Neural progenitor cell (in vitro differentiated cells): ENCODE measurements at regions not wholly inside any gene's neighbourhood (a gene's known extent, or its start where the extent isn't known, plus 50 kb on each side); places are given as distances from the start of the nearest gene placed in this dataset.

Experiments used
- DNase-seq: peaks from one replicate; pipeline ENCODE4 v3.0.0-alpha.2; 2016; ENCODE audit warnings: low spot score
- H2AFZ ChIP-seq: fragments of 200-600 bp; sonication (generic); replicated peaks from 2 replicates; pipeline ENCODE4 v1.6.1; 2016; ENCODE audit warnings: antibody characterized with exemption
- H3F3A ChIP-seq: fragments of 200-600 bp; sonication (generic); 2 replicates; pipeline ENCODE4 v1.6.1; 2016; ENCODE audit warnings: antibody characterized with exemption, low read depth
- H3K27ac ChIP-seq: fragments of 200-600 bp; sonication (generic); 2 replicates; pipeline ENCODE4 v1.5.1; 2016; ENCODE audit warnings: mild to moderate bottlenecking
- H3K27me3 ChIP-seq: fragments of 200-600 bp; sonication (generic); 2 replicates; pipeline ENCODE4 v1.6.1; 2016; ENCODE audit warnings: mild to moderate bottlenecking, moderate library complexity
- H3K36me3 ChIP-seq: fragments of 200-600 bp; sonication (generic); 2 replicates; pipeline ENCODE4 v1.5.1; 2016
- H3K4me1 ChIP-seq: fragments of 200-600 bp; sonication (generic); 2 replicates; pipeline ENCODE4 v1.6.1; 2016; ENCODE audit warnings: mixed run types
- H3K4me2 ChIP-seq: fragments of 200-600 bp; sonication (generic); 2 replicates; pipeline ENCODE4 v1.6.1; 2016
- H3K4me3 ChIP-seq: fragments of 200-600 bp; sonication (generic); 2 replicates; pipeline ENCODE4 v1.5.1; 2016
- H3K79me2 ChIP-seq: fragments of 200-600 bp; sonication (generic); 2 replicates; pipeline ENCODE4 v1.6.1; 2016; ENCODE audit warnings: low read depth
- H3K9ac ChIP-seq: fragments of 200-600 bp; sonication (generic); 2 replicates; pipeline ENCODE4 v1.6.1; 2016
- H3K9me3 ChIP-seq: fragments of 200-600 bp; sonication (generic); 2 replicates; pipeline ENCODE4 v1.5.1; 2016; ENCODE audit warnings: low read depth
- H4K20me1 ChIP-seq: fragments of 200-600 bp; sonication (generic); 2 replicates; pipeline ENCODE4 v1.6.1; 2016; ENCODE audit warnings: low read depth
- H3K27ac Mint-ChIP-seq: 3 replicates; pipeline ENCODE4 v1.8.0; 2021; ENCODE audit warnings: mixed read lengths
- H3K27me3 Mint-ChIP-seq: 2 replicates; pipeline ENCODE4 v1.8.0; 2022; ENCODE audit warnings: low read depth, mild to moderate bottlenecking, inconsistent platforms, moderate library complexity, mixed read lengths; ENCODE audit not compliant: insufficient read depth
- H3K36me3 Mint-ChIP-seq: 3 replicates; pipeline ENCODE4 v1.8.0; 2021; ENCODE audit warnings: mixed read lengths
- H3K4me1 Mint-ChIP-seq: 3 replicates; pipeline ENCODE4 v1.8.0; 2021; ENCODE audit warnings: mixed read lengths
- H3K4me3 Mint-ChIP-seq: 3 replicates; pipeline ENCODE4 v1.8.0; 2021; ENCODE audit warnings: mild to moderate bottlenecking, moderate library complexity, mixed read lengths
- H3K9me3 Mint-ChIP-seq: 3 replicates; pipeline ENCODE4 v1.8.0; 2020; ENCODE audit warnings: mixed read lengths
- EZH2 ChIP-seq: fragments of 200-600 bp; sonication (generic); IDR thresholded peaks from 2 replicates; pipeline ENCODE4 v1.6.1; 2017; ENCODE audit warnings: antibody characterized with exemption, mild to moderate bottlenecking, moderate library complexity
- EZH2phosphoT487 ChIP-seq: fragments of 200-600 bp; sonication (generic); IDR thresholded peaks from 2 replicates; pipeline ENCODE4 v1.6.1; 2017; ENCODE audit warnings: antibody characterized with exemption
- TF ChIP-seq, protein P1 (sequence below): fragments of 200-600 bp; sonication (generic); IDR thresholded peaks from 2 replicates; pipeline ENCODE4 v1.5.1; 2017; ENCODE audit warnings: antibody characterized with exemption, mild to moderate bottlenecking

DNA sequence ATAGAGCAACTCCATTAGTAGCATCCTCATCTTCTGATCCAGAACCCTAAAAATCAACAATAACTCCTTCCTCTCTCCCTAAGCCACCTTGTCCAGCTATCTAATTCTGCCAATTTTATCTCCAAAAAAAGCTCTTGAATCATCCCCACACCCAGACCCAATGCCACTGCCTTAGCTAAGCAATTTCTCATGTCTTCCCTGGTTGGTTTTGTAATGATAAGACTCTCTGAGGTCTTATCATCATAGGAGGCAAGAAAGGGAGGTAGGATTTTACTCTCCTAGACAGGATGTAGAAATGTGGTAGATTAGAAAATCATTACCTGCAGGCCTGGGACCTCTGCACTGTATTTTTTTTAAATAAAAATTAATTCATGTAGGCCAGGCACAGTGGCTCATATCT lies 283.5 kb upstream of the NEBL start:
- no peak overlapping the region for H2AFZ ChIP-seq
- H4K20me1 ChIP-seq: no peaks in the 10 kb centered on the region
- no peak overlapping the region for H3K4me2 ChIP-seq
- no peak overlapping the region for H3K9ac ChIP-seq
- H3K4me3 ChIP-seq: no peak overlapping the region
- peaks cover 8% of the 10 kb centered on the region for H3F3A ChIP-seq
- Mint-ChIP-seq H3K9me3 (peaks cover 27% of the 10 kb centered on the region), H3K4me3 (no peak overlapping the region), H3K27ac (peak overlapping the region; percentile 48), H3K27me3 (peaks cover 6% of the 10 kb centered on the region), H3K36me3 (peaks cover 13% of the 10 kb centered on the region), H3K4me1 (peaks cover 48% of the 10 kb centered on the region)
- H3K27ac ChIP-seq: no peak overlapping the region
- no peak for TF ChIP-seq EZH2phosphoT487
- TF ChIP-seq, protein P1, sequence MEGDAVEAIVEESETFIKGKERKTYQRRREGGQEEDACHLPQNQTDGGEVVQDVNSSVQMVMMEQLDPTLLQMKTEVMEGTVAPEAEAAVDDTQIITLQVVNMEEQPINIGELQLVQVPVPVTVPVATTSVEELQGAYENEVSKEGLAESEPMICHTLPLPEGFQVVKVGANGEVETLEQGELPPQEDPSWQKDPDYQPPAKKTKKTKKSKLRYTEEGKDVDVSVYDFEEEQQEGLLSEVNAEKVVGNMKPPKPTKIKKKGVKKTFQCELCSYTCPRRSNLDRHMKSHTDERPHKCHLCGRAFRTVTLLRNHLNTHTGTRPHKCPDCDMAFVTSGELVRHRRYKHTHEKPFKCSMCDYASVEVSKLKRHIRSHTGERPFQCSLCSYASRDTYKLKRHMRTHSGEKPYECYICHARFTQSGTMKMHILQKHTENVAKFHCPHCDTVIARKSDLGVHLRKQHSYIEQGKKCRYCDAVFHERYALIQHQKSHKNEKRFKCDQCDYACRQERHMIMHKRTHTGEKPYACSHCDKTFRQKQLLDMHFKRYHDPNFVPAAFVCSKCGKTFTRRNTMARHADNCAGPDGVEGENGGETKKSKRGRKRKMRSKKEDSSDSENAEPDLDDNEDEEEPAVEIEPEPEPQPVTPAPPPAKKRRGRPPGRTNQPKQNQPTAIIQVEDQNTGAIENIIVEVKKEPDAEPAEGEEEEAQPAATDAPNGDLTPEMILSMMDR: no peak
- TF ChIP-seq EZH2: no peak
- no peak for DNase-seq
- no peaks in the 10 kb centered on the region for H3K79me2 ChIP-seq
- no peaks in the 10 kb centered on the region for H3K9me3 ChIP-seq
- H3K36me3 ChIP-seq: no peaks in the 10 kb centered on the region
- H3K27me3 ChIP-seq: no peaks in the 10 kb centered on the region
- H3K4me1 ChIP-seq: peaks cover 9% of the 10 kb centered on the region

DNA sequence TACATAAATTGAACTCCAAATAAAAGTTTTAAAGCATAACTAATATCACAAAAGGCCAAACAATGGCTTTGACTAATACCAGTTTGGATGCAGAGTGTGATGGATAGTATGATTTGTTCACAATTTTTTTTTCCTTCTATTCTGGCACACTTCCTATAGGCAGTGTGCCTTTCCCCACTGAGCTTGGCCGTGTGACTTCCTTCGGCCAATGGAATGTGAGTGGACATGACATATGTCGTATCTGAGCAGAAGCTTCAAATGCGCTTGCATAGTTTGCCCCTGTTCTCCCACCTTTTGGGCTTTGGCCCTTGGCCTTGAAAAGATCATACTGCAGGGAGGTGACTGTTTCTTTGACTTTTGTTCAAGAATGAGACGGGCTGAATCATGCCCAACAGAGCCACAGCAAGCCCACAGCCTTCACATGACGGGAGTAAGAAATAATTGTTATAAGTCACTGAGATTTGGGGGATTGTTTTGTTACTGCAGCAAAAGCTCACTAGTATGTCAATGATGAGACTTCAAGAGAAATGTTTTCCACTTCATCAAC lies 279.9 kb upstream of the NEBL start:
- H3K36me3 ChIP-seq: no peaks in the 10 kb centered on the region
- Mint-ChIP-seq H3K36me3 (peaks cover 13% of the 10 kb centered on the region), H3K4me3 (no peak overlapping the region), H3K27ac (peak overlapping the region; percentile 85), H3K27me3 (peaks cover 6% of the 10 kb centered on the region), H3K9me3 (peaks cover 27% of the 10 kb centered on the region), H3K4me1 (peaks cover 46% of the 10 kb centered on the region)
- DNase-seq: no peak
- no peak overlapping the region for H3K4me3 ChIP-seq
- H3K4me2 ChIP-seq: no peak overlapping the region
- peaks cover 29% of the 10 kb centered on the region for H3K79me2 ChIP-seq
- no peaks in the 10 kb centered on the region for H3K9me3 ChIP-seq
- H3K4me1 ChIP-seq: peaks cover 23% of the 10 kb centered on the region
- TF ChIP-seq, protein P1: no peak
- TF ChIP-seq EZH2 (no peak), EZH2phosphoT487 (no peak)
- no peaks in the 10 kb centered on the region for H3K27me3 ChIP-seq
- no peak overlapping the region for H2AFZ ChIP-seq
- peaks cover 2% of the 10 kb centered on the region for H4K20me1 ChIP-seq
- H3F3A ChIP-seq: peaks cover 37% of the 10 kb centered on the region
- no peak overlapping the region for H3K27ac ChIP-seq
- H3K9ac ChIP-seq: no peak overlapping the region

DNA sequence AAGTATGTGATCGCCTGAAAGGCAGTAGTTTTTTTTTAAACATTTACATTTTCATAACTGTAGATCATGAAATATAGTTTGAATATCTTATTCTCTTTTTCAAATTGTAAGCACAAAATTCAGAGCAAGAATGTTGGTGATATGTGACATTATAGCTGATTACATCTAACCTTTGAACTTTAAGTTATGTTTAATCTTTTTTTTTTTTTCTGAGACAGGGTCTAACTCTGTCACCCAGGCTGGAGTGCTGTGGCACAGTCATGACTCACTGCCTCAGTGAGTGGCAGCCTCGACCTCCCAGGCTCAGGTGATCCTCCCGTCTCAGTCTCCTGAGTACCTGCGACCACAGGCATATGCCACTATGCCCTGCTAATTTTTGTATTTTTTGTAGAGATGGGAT lies 278.7 kb upstream of the NEBL start:
- H3K79me2 ChIP-seq: peaks cover 38% of the 10 kb centered on the region
- no peak overlapping the region for H3K9ac ChIP-seq
- no peak overlapping the region for H2AFZ ChIP-seq
- peaks cover 50% of the 10 kb centered on the region for H3K4me1 Mint-ChIP-seq
- peaks cover 4% of the 10 kb centered on the region for H4K20me1 ChIP-seq
- TF ChIP-seq, protein P1: no peak
- no peak for TF ChIP-seq EZH2
- no peak for TF ChIP-seq EZH2phosphoT487
- peaks cover 6% of the 10 kb centered on the region for H3K27me3 Mint-ChIP-seq
- peaks cover 22% of the 10 kb centered on the region for H3K9me3 Mint-ChIP-seq
- H3K27me3 ChIP-seq: no peaks in the 10 kb centered on the region
- H3K36me3 Mint-ChIP-seq: peaks cover 18% of the 10 kb centered on the region
- H3K4me1 ChIP-seq: peaks cover 25% of the 10 kb centered on the region
- H3K27ac Mint-ChIP-seq: peak overlapping the region; percentile 93
- H3K36me3 ChIP-seq: no peaks in the 10 kb centered on the region
- no peaks in the 10 kb centered on the region for H3K9me3 ChIP-seq
- peak overlapping the region; percentile 99 for H3K4me2 ChIP-seq
- DNase-seq: no peak
- no peak overlapping the region for H3K27ac ChIP-seq
- H3F3A ChIP-seq: peaks cover 48% of the 10 kb centered on the region
- H3K4me3 Mint-ChIP-seq: peak overlapping the region; percentile 90
- no peak overlapping the region for H3K4me3 ChIP-seq
